ENCODE measurements at regions not wholly inside any gene's neighbourhood (a gene's known extent, or its start where the extent isn't known, plus 50 kb on each side); places are given as distances from the start of the nearest gene placed in this dataset.

- TF ChIP-seq E2F8 (IDR thresholded peaks at IDR 0.05; ENCODE audit: low read depth, partially characterized antibody), result no peak
- TF ChIP-seq MBD1 (CRISPR knock-in tag; IDR thresholded peaks at IDR 0.05), result no peak
- TF ChIP-seq ZNF583 (CRISPR knock-in tag; IDR thresholded peaks at IDR 0.05), result no peak
- TF ChIP-seq LEF1 (IDR thresholded peaks at IDR 0.05), result peak; percentile 73
- TF ChIP-seq BACH1 (tag; IDR thresholded peaks at IDR 0.05), result no peak
- no peak for TF ChIP-seq MBD2 (IDR thresholded peaks at IDR 0.05; ENCODE audit: borderline replicate concordance, low read depth)
- TF ChIP-seq MYBL2 (IDR thresholded peaks at IDR 0.05; ENCODE audit: low read depth), result peak; percentile 35; the same call in 1 of the 2 replicates
- TF ChIP-seq MYBL2 (CRISPR knock-in tag; IDR thresholded peaks at IDR 0.05; ENCODE audit: borderline replicate concordance), result no peak
- no peak for TF ChIP-seq VEZF1 (CRISPR knock-in tag; IDR thresholded peaks at IDR 0.05)
- TF ChIP-seq MCM2 (IDR thresholded peaks at IDR 0.05; ENCODE audit: low read depth), result no peak
- TF ChIP-seq TGIF2 (CRISPR knock-in tag; IDR thresholded peaks at IDR 0.05), result no peak
- peak; percentile 50; the same call in 1 of the 2 replicates for TF ChIP-seq NCOR1 (IDR thresholded peaks at IDR 0.05)
- TF ChIP-seq CCNT2 (IDR thresholded peaks at IDR 0.05; ENCODE audit: borderline replicate concordance, extremely low read depth, insufficient read length, low read depth, low read length), result peak; percentile 58
- no peak for TF ChIP-seq SP2 (IDR thresholded peaks at IDR 0.05; ENCODE audit: extremely low read depth, low read depth, low read length, poor library complexity, severe bottlenecking)
- no peak for TF ChIP-seq CSDE1 (IDR thresholded peaks at IDR 0.05)
- peak; percentile 57; the same call in 1 of the 2 replicates for TF ChIP-seq SMARCE1 (IDR thresholded peaks at IDR 0.05)
- TF ChIP-seq CCAR2 (IDR thresholded peaks at IDR 0.05; ENCODE audit: low read depth, low read length), result no peak
- TF ChIP-seq SREBF1 (IDR thresholded peaks at IDR 0.05; ENCODE audit: borderline replicate concordance, low read depth, low read length), result 0 out of 2 replicates have a peak, but pooled peaks have one; percentile 38
- no peak for TF ChIP-seq ZNF551 (CRISPR knock-in tag; IDR thresholded peaks at IDR 0.05)
- TF ChIP-seq PTTG1 (tag; IDR thresholded peaks at IDR 0.05; ENCODE audit: low read depth), result 0 out of 2 replicates have a peak, but pooled peaks have one; percentile 22
- TF ChIP-seq ZNF124 (CRISPR knock-in tag; IDR thresholded peaks at IDR 0.05), result no peak
- TF ChIP-seq MNT (conservative IDR thresholded peaks at IDR 0.05), result no peak; a peak in 1 of 4 replicates
- TF ChIP-seq KDM1A (IDR thresholded peaks at IDR 0.05), result peak; percentile 1 to 5; a peak in 1 of 4 replicates
Observed at GRCh38 chr3:170680593-170680992, 94.7 kb upstream of the SLC7A14 start (continued).

Measured in K562 (cell line).